HCT116 (cell line): ENCODE measurements at regions not wholly inside any gene's neighbourhood (a gene's known extent, or its start where the extent isn't known, plus 50 kb on each side); places are given as distances from the start of the nearest gene placed in this dataset.

Experiments
- ATAC-seq: fragments of 200-7000 bp; cut with Tn5 transposase; 2 replicates; pipeline ENCODE4 v1.9.1; 2020; ENCODE audit warnings: mild to moderate bottlenecking, moderate library complexity
- BruUV-seq: library from RNA; stranded (reverse); fragments of 400-500 nt; replicated peaks from 2 replicates; lab custom pipeline; 2021; lab: Mats Ljungman, UMichigan
- CTCF ChIA-PET: fragments of 300-600 bp; sonication (Branson Sonifier 250); formaldehyde crosslinking; loops from one replicate; lab custom pipeline; 2021; ENCODE audit warnings: antibody characterized with exemption; lab: Charles Lee
- POLR2A ChIA-PET: fragments of 300-600, 350-600 bp; sonication (Branson Sonifier 250); formaldehyde crosslinking; loops from one replicate; lab custom pipeline; 2021; ENCODE audit warnings: antibody characterized with exemption; lab: Charles Lee
- RAD21 ChIA-PET, 2 experiments: fragments of 300-600 bp; sonication (Branson Sonifier 250); formaldehyde crosslinking; loops; one replicate each; lab custom pipeline; 2023; ENCODE audit warnings: low total read pairs in 2 of 2; ENCODE audit not compliant: uncharacterized antibody in 2 of 2, unreplicated experiment in 2 of 2, low non-redundant PET in 1 of 2; lab: Charles Lee
- DNase-seq: peaks from one replicate; pipeline ENCODE4 v3.0.0-alpha.2; 2010; ENCODE audit warnings: low read depth, low spot score
- H2AFZ ChIP-seq: fragments of 200-600 bp; shearing (Covaris generic), sonication (generic); 2 replicates; pipeline ENCODE4 v1.6.1; 2017; ENCODE audit warnings: low read depth, mixed run types, mixed read lengths, antibody characterized with exemption, low read length; ENCODE audit not compliant: poor library complexity, severe bottlenecking
- H3K27ac ChIP-seq: 2 replicates; pipeline ENCODE4 v1.5.1; 2012; ENCODE audit warnings: low read depth, low read length
- H3K27me3 ChIP-seq: fragments of 200-600 bp; sonication (generic); 2 replicates; pipeline ENCODE4 v1.6.1; 2016; ENCODE audit warnings: mixed run types, low read length, mixed read lengths; ENCODE audit not compliant: insufficient read depth
- H3K36me3 ChIP-seq, 2 experiments: fragments of 200-500 bp in 1 of 2; fragments of 200-600 bp in 1 of 2; sonication (Bioruptor generic) in 1 of 2; sonication (generic) in 1 of 2; 2 replicates each; pipeline versions ENCODE4 v1.5.1 to v1.6.1; 2014 to 2016; ENCODE audit warnings: low read length in 2 of 2, inconsistent platforms in 1 of 2, mixed read lengths in 1 of 2, mixed run types in 1 of 2; ENCODE audit not compliant: insufficient read depth in 2 of 2, control insufficient read depth in 1 of 2
- H3K4me1 ChIP-seq, 2 experiments: fragments of 200-600 bp in 1 of 2; sonication (generic) in 1 of 2; 2 replicates each; pipeline versions ENCODE4 v1.5.1 to v1.6.1; 2012 to 2017; ENCODE audit warnings: low read length in 2 of 2, inconsistent platforms in 1 of 2, mild to moderate bottlenecking in 1 of 2, mixed read lengths in 1 of 2, mixed run types in 1 of 2, moderate library complexity in 1 of 2; ENCODE audit not compliant: insufficient read depth in 2 of 2, control insufficient read depth in 1 of 2
- H3K4me2 ChIP-seq: fragments of 200-600 bp; sonication (generic); 2 replicates; pipeline ENCODE4 v1.6.1; 2017; ENCODE audit warnings: mixed run types, low read length, mixed read lengths
- H3K4me3 ChIP-seq, 2 experiments: fragments of 200-600 bp in 1 of 2; sonication (generic) in 1 of 2; replicated peaks in 1 of 2; 2 replicates each; pipeline ENCODE4 v1.5.1; 2011 to 2016; ENCODE audit warnings: low read length in 2 of 2, control low read depth in 1 of 2, low read depth in 1 of 2, mild to moderate bottlenecking in 1 of 2, mixed read lengths in 1 of 2, mixed run types in 1 of 2
- H3K79me2 ChIP-seq: fragments of 200-600 bp; sonication (generic); 2 replicates; pipeline ENCODE4 v1.6.1; 2017; ENCODE audit warnings: mild to moderate bottlenecking, mixed run types, low read length, moderate library complexity, mixed read lengths; ENCODE audit not compliant: insufficient read depth
- H3K9ac ChIP-seq: fragments of 200-600 bp; sonication (generic); 2 replicates; pipeline ENCODE4 v1.6.1; 2016; ENCODE audit warnings: low read length, mixed read lengths
- H3K9me2 ChIP-seq: fragments of 200-600 bp; sonication (generic), shearing (Covaris generic); 2 replicates; pipeline ENCODE4 v1.6.1; 2017; ENCODE audit warnings: mixed run types, mild to moderate bottlenecking, moderate library complexity; ENCODE audit not compliant: insufficient read depth
- H3K9me3 ChIP-seq, 2 experiments: fragments of 200-500 bp in 1 of 2; fragments of 200-600 bp in 1 of 2; sonication (Bioruptor generic) in 1 of 2; sonication (generic) in 1 of 2; 2 replicates each; pipeline ENCODE4 v1.6.1; 2014 to 2017; ENCODE audit warnings: low read length in 2 of 2, mixed read lengths in 2 of 2, inconsistent platforms in 1 of 2, low read depth in 1 of 2, mild to moderate bottlenecking in 1 of 2, mixed run types in 1 of 2, moderate library complexity in 1 of 2; ENCODE audit not compliant: control insufficient read depth in 1 of 2, insufficient read depth in 1 of 2
- H4K20me1 ChIP-seq: fragments of 200-600 bp; sonication (generic), shearing (Covaris generic); 2 replicates; pipeline ENCODE4 v1.6.1; 2017; ENCODE audit warnings: mixed run types, mild to moderate bottlenecking, moderate library complexity; ENCODE audit not compliant: insufficient read depth
- EGR1 ChIP-seq: IDR thresholded peaks from 2 replicates; pipeline ENCODE4 v1.6.1; 2012; ENCODE audit warnings: low read depth
- EZH2 ChIP-seq: fragments of 200-600 bp; sonication (generic); IDR thresholded peaks from 2 replicates; pipeline ENCODE4 v1.6.1; 2017; ENCODE audit warnings: antibody characterized with exemption, mixed run types
- EZH2phosphoT487 ChIP-seq: fragments of 200-600 bp; IDR thresholded peaks from 2 replicates; pipeline ENCODE4 v1.6.1; 2018; ENCODE audit warnings: antibody characterized with exemption, borderline replicate concordance
- JUND ChIP-seq: IDR thresholded peaks from 2 replicates; pipeline ENCODE4 v1.6.1; 2012
- MAX ChIP-seq: IDR thresholded peaks from 2 replicates; pipeline ENCODE4 v1.6.1; 2012
- POLR2A ChIP-seq: IDR thresholded peaks from 2 replicates; pipeline ENCODE4 v1.7.0; 2011; ENCODE audit warnings: borderline replicate concordance; ENCODE audit not compliant: insufficient read depth, insufficient read length; ENCODE audit errors: extremely low read depth
- POLR2AphosphoS5 ChIP-seq: IDR thresholded peaks from 2 replicates; pipeline ENCODE4 v1.6.1; 2011; ENCODE audit warnings: mild to moderate bottlenecking, low read depth, low read length, moderate library complexity
- SP1 ChIP-seq: IDR thresholded peaks from 2 replicates; pipeline ENCODE4 v1.6.1; 2012; ENCODE audit warnings: low read depth
- SRF ChIP-seq: IDR thresholded peaks from 2 replicates; pipeline ENCODE4 v1.6.1; 2012; ENCODE audit warnings: low read depth
- YY1 ChIP-seq: IDR thresholded peaks from 2 replicates; pipeline ENCODE4 v1.6.1; 2011; ENCODE audit warnings: low read length, low read depth, moderate library complexity, mild to moderate bottlenecking; ENCODE audit not compliant: insufficient replicate concordance; ENCODE audit errors: extremely low read depth
- intact Hi-C: fragments of 100-400 bp; cut with micrococcal nuclease; formaldehyde crosslinking; loops from 2 replicates; pipeline ENCODE4 v1.10.0; 2022
- TF ChIP-seq, protein P1 (sequence below): IDR thresholded peaks from 2 replicates; pipeline ENCODE4 v1.6.1; 2012

- H3K27ac ChIP-seq: no peak overlapping the region
- no peak overlapping the region for H3K4me2 ChIP-seq
- intact Hi-C loops: no loop called here
- no peaks in the 10 kb centered on the region for H3K27me3 ChIP-seq
- no peak overlapping the region for H2AFZ ChIP-seq
- H3K79me2 ChIP-seq: no peaks in the 10 kb centered on the region
- no peaks in the 10 kb centered on the region for H4K20me1 ChIP-seq
- H3K9me3 ChIP-seq: no peaks in the 10 kb centered on the region
- DNase-seq (no peak), ATAC-seq (no peak)
- ChIA-PET CTCF (no interaction called here), POLR2A (no interaction called here), RAD21 (no interaction called here)
- TF ChIP-seq POLR2A: no peak
- TF ChIP-seq EGR1: no peak
- no peak for TF ChIP-seq MAX
- no peak for TF ChIP-seq EZH2phosphoT487
- TF ChIP-seq SP1: no peak
- no peak for TF ChIP-seq JUND
- H3K4me3 ChIP-seq: no peak overlapping the region
- no peaks in the 10 kb centered on the region for H3K36me3 ChIP-seq
- H3K4me1 ChIP-seq: peaks cover 0 to 4% of the 10 kb centered on the region in 2 experiments; a peak in 1 of 4 replicates
- BruUV-seq: no TSS peak
- no peak overlapping the region for H3K9ac ChIP-seq
- H3K9me2 ChIP-seq: no peaks in the 10 kb centered on the region
These were observed 94.3 kb upstream of the CELF4 start for GRCh38 chr18:37659906-37660305.

DNA sequence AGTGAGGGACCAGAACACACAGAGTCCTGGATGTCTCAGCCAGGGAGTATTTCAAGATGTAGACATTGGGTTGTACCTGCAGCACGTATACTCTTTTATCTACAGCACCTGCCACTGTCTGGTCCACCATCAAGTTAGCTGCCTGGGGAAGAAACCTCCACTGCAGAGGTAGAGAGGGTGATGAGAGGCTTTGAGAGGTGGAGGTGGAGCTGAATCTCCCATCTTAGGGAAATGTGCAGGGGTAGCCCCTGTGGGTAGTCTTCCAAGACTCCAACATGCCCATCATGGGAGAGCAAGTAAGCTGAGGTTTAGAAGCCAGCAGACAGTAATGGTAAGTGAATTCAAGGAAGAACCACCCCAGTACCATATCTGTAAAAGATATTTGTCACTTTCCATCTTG lies 93.3 kb upstream of the CELF4 start:
- no peak overlapping the region for H3K4me2 ChIP-seq
- no TSS peak for BruUV-seq
- no peak overlapping the region for H2AFZ ChIP-seq
- no peaks in the 10 kb centered on the region for H3K36me3 ChIP-seq
- ChIA-PET RAD21 (no interaction called here), CTCF (no interaction called here), POLR2A (no interaction called here)
- no peaks in the 10 kb centered on the region for H3K27me3 ChIP-seq
- H3K4me3 ChIP-seq: no peak overlapping the region
- H3K9me2 ChIP-seq: no peaks in the 10 kb centered on the region
- H3K9ac ChIP-seq: no peak overlapping the region
- H3K27ac ChIP-seq: no peak overlapping the region
- no peaks in the 10 kb centered on the region for H4K20me1 ChIP-seq
- TF ChIP-seq POLR2AphosphoS5 (no peak), EGR1 (no peak), POLR2A (no peak), YY1 (no peak), SRF (no peak), EZH2 (no peak)
- TF ChIP-seq, protein P1, sequence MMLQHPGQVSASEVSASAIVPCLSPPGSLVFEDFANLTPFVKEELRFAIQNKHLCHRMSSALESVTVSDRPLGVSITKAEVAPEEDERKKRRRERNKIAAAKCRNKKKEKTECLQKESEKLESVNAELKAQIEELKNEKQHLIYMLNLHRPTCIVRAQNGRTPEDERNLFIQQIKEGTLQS: no peak
- intact Hi-C loops: no loop called here
- H3K9me3 ChIP-seq: no peaks in the 10 kb centered on the region
- no peaks in the 10 kb centered on the region for H3K79me2 ChIP-seq
- no peak for ATAC-seq
- H3K4me1 ChIP-seq: peaks cover 0 to 4% of the 10 kb centered on the region in 2 experiments; a peak in 1 of 4 replicates
- DNase-seq: no peak
